ENCODE measurements at regions not wholly inside any gene's neighbourhood (a gene's known extent, or its start where the extent isn't known, plus 50 kb on each side); places are given as distances from the start of the nearest gene placed in this dataset.

DNA sequence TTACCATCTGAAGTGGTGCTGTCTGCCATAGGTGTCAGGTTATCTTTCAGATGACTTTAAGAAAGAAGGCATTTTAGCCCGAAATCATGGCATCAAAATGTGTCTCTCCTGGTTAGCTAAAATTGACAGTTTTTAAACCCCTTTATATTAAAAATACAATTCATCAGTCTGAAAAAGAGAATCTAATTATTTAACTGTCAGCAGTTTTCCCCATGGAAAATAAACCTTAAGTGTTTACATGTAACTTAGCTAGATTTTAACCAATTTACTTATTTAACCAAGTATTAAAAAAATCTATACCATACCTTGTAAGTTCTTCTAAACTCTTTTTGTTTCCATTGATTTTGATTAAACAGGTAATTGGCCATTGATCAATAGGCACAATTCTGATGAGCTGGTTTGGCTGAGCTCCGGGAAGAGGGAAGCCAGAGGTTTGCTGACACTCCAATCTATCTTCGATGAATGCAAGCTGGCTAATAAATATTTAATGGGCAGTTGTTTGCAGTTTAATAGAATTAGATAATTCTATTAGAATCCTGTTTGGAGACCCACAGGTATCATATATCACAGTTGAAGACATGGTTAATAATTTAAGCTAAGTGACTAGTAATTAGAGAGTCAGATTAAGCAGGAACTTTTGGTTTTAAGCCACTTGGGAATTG lies 114.0 kb downstream of the MAT2B start:
- DNase-seq (ENCODE audit: extremely low spot score, insufficient read length, low read depth) (no peak), FAIRE-seq (no peak)

DNA sequence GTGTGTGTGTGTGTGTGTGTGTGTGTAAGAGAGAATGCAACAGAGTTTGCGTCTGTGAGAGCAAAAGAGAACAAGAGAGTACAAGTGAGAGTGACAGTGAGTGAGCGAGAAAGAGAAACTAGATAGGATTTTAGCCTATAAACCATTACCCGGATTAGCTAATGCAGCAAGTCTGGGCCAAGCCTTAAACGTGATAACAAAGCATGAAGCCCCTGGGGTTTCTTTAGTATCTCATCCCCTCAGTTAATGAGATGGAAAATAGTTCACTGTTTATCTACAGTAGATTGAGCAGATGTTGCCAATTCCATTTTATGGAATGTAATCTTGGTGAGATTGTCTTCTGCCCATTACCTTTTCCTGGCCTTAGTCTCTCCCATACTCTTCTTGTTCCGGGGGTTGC lies 114.5 kb downstream of the MAT2B start:
- no peak for DNase-seq (ENCODE audit: extremely low spot score, insufficient read length, low read depth)
- FAIRE-seq = no peak

DNA sequence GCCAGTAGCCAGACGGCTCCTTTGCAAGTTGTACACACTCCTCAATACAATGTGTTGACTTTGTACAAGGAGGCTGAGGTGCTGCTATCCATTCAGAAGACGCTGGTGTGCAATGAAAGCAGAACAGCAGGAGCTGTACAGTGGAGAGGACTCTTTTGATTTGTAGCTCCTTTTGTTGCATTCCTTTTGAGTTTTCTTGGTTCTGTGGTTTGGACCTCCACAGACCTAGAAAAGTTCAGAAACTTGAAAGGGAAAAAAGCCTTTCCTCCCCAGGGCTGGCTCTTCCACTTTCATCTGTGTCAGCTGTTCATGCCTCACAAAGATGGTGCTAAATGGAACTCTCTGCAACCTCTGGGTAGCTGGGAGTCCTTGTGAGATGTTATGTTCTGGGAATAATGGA lies 117.4 kb downstream of the MAT2B start:
- no peak for FAIRE-seq
- DNase-seq (ENCODE audit: extremely low spot score, insufficient read length, low read depth) = no peak

GRCh38 chr5:163623524-163623923 lies 118.1 kb downstream of the MAT2B start:
- FAIRE-seq (no peak), DNase-seq (ENCODE audit: extremely low spot score, insufficient read length, low read depth) (no peak)

GRCh38 chr5:163623986-163624385 lies 118.6 kb downstream of the MAT2B start:
- DNase-seq (ENCODE audit: extremely low spot score, insufficient read length, low read depth) (no peak), FAIRE-seq (no peak)

GRCh38 chr5:163624431-163624830 lies 119.0 kb downstream of the MAT2B start:
- FAIRE-seq (no peak), DNase-seq (ENCODE audit: extremely low spot score, insufficient read length, low read depth) (no peak)

DNA sequence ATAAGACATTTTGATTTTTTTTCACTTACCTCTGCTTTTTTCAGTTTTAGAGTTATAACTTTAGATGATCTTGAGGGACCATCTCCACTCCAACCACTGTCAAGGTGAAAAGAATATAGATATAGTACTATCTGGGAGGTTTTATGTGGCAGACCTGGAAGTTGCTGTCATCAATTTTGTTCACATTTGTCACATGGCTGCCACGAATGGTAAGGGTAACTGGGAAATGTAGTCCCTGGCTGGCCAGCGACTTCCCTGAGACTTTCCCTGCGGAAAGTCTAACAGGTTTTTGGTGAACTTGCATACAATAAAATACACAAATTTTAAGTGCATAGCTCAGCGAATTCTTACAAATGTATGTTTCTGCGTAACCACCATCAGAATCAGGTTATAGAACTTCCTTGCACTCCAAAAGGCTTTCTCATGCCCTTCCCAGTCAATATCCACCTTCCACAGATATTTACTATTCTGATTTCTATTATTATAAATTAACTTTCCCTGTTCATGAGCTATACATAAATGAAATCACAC lies 121.5 kb downstream of the MAT2B start:
- DNase-seq (ENCODE audit: extremely low spot score, insufficient read length, low read depth) (no peak), FAIRE-seq (no peak)

DNA sequence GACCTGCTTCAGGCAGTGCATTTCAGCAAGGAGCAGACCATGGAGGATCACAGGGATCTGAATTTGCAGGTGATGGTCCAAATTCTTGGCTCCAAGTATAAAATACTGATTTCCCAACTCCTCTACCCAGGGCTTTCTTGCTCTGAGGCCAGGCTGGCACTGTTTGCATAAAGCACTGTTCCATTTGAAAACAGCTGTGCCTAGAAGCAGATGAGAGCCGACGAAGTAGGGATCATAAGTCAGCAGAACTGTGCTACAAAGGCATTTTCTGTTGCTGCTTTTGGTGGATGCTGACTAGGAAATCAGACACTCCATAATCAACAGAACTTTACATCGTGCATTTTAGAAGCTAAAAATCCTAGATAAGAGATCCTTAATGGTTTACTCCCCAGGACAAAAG lies 126.4 kb downstream of the MAT2B start:
- no peak for FAIRE-seq

DNA sequence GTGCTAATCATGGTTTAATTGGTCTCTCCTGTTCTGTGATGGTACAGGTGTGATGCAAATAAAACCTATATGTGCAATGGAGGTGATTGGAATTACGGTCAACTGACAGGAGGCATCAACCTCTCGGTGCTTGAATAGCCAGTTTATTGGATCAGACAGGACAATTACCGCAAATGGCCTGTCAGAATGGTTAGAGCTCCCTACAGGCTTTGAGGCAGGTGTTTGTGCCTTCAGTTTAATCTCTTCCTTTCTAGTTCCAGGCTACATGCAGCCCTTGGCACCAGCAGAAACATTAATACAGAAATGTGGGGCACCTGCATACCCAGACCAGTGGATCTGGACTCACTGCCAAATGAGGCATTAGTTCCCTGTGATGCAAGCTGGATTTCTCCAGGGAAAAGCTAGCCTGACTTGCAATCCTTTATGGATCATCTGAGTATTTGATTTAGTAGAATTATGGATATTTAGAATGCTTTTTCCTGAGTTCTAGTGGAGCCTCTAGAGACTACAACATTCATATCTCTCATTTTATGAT lies 128.6 kb downstream of the MAT2B start:
- DNase-seq (ENCODE audit: extremely low spot score, insufficient read length, low read depth) (no peak), FAIRE-seq (no peak)

More for the DNA sequence above, 126.4 kb downstream of the MAT2B start:
- DNase-seq (ENCODE audit: extremely low spot score, insufficient read length, low read depth) = no peak

- FAIRE-seq (no peak), DNase-seq (ENCODE audit: extremely low spot score, insufficient read length, low read depth) (no peak)
These were observed 130.2 kb downstream of the MAT2B start for GRCh38 chr5:163635631-163636030.

GRCh38 chr5:163642904-163643303 lies 137.5 kb downstream of the MAT2B start:
- DNase-seq (ENCODE audit: extremely low spot score, insufficient read length, low read depth) (no peak), FAIRE-seq (no peak)

DNA sequence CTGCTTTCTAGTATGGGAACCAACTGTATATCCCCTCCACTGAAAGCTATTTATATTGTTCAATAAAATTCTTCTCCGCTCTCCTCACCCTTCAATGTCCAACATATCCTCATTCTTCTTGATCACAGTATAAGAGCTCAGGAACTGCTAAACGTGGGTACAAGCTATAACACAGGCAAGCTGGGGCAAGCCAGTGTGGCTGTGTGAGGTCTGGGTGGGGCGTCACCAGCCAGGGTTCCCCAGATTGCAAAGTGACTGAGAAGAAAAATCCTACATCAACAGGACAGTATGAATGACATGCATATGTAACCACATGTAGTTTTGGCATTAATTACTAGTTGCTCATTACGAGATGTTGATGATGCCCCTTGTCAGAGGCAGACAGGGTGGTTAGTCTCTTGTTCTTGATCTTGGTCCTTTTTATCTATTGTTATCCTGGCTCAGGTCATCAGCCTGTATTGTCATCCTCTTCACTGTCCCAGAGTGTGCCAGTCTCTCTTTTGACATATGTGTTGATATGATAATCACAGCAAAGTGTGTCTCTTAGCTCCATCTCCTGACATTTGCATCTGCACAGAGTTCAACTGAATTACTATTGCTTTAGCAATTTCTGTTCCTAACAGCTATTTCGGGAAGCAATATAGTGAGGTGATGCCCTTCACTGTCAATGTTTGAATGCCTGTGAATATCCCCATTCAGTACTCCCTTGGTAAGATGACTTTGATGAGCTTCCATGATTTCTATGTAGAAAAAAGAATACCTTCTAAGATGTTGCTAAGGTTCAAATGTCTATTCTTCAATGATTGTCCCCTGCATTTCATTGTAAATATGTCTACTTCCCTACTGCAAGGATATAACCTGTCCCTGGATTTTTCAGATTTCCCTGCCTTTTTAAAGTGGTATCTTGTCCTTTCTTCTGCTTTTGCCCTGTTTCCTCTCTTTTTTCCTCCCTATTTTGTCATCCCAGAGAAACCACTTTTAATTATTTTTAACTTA lies 140.3 kb downstream of the MAT2B start:
- no peak for DNase-seq (ENCODE audit: extremely low spot score, insufficient read length, low read depth)
- FAIRE-seq = no peak

- DNase-seq (ENCODE audit: extremely low spot score, insufficient read length, low read depth) = no peak
- no peak for FAIRE-seq
These were observed 144.1 kb downstream of the MAT2B start for GRCh38 chr5:163649514-163649913.

DNA sequence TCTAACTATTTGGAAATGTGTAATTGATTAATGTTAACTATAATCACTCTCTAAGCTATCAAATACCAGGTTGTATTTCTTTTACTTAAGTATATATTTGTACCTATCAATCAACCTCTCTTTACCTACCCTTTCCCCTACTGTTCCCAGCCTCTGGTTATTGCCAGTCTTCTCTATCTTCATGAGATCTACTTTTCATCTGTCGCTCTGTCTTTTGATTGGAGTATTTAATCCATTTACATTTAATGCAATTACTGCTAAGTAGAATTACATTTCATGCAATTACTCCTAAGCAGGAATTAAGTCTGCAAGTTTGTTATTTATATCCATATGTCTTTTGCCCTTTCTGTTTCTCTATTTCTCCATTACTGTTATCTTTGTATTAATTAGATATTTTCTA lies 148.1 kb downstream of the MAT2B start:
- DNase-seq (ENCODE audit: extremely low spot score, insufficient read length, low read depth) (no peak), FAIRE-seq (no peak)

DNA sequence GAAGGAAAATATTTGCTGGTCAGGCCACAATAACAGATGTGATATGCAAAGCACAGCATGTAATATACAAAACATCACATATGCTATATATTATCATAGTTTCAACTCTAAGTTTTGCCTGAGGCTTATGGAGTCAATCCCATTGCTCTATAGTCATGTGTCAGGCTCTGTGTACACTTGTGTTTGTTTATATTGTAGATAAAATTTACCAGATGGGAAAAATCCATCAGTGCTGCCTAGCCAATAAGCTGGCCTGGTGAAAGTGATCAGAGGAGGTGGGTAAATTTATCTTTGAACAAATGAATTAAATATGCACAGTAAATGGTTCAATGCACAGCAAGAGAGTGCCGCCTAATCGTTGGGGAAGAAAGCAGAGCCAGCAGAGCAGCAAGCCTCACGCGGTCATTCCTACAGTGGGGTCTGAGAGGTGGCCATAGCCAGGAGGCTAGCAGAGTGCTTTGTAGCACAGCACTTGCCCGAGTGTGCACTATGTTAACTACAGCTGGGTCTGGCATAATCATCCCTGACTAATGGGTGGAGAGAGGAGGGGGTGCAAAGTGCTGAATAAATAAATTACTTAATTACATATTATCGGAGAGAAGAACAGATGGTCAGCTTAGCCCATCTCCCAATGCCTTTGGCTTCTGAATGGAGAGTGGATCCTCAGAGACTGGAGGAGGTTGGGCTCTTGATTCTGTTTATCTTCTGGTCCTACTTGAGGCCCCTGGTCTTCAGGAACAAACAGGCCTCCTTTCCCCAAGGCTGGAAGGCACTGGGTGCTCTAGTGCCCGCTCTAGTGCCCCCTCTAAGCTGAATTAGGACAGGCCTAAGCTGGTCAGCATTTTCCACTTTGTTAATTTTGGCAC lies 153.5 kb downstream of the MAT2B start:
- no peak for DNase-seq (ENCODE audit: extremely low spot score, insufficient read length, low read depth)
- no peak for FAIRE-seq

- DNase-seq (ENCODE audit: extremely low spot score, insufficient read length, low read depth) (no peak), FAIRE-seq (no peak)
These were observed 154.1 kb downstream of the MAT2B start for GRCh38 chr5:163659568-163659902.

GRCh38 chr5:163660486-163660885 lies 155.1 kb downstream of the MAT2B start:
- FAIRE-seq = no peak
- no peak for DNase-seq (ENCODE audit: extremely low spot score, insufficient read length, low read depth)

- FAIRE-seq = no peak
- no peak for DNase-seq (ENCODE audit: extremely low spot score, insufficient read length, low read depth)
These were observed 155.9 kb downstream of the MAT2B start for GRCh38 chr5:163661360-163661759.

DNA sequence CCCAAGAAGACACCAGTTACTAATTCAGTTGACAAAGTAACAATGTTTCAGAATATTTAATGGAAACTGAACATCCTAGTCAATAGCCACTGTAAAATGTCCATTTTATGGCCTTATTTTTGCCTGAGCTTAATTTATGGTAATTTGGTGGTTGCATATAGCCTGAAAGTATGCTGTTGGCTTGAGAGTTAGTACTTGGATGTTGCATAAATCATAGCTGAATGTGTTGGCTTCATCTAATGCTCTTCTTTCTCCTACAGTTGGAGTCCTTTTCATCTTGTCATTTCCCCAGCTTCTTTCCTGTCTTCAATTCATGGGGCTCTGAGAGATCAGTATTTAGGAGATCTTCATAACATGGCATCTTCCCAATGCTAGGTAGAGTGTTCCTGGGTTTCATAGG lies 164.6 kb downstream of the MAT2B start:
- DNase-seq (ENCODE audit: extremely low spot score, insufficient read length, low read depth) (no peak), FAIRE-seq (no peak)

DNA sequence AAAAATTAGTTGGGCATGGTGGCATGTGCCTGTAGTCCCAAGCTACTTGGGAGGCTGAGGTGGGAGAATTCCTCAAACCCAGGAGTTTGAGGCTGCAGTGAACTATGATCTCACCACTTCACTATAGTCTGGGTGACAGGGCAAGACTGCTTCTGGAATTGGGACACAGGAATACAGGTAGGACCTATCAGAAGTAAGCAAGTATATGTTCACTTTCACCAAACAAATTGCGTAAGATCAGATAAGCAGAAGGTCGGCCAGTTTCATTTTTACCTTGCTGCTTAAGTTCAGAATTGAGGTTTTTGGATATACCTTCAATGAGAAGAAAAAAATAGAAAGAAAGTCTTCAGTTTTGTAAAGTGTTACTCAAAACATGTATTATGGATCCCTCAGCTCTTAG lies 171.7 kb downstream of the MAT2B start:
- DNase-seq (ENCODE audit: extremely low spot score, insufficient read length, low read depth) (no peak), FAIRE-seq (no peak)

Measured in GM18507 (cell line).